Esophagus muscularis mucosa (tissue), 4 donors: ENCODE measurements at regions not wholly inside any gene's neighbourhood (a gene's known extent, or its start where the extent isn't known, plus 50 kb on each side); places are given as distances from the start of the nearest gene placed in this dataset.

Source experiments
- DNase-seq: peaks from one replicate; pipeline ENCODE4 v3.0.0-alpha.2; 2017; ENCODE audit errors: extremely low spot score
- H3K27ac ChIP-seq, 4 donors: fragments of 200-600 bp; sonication (generic); replicated peaks in 1 of 4; 1 replicate in 3 of 4; 2 replicates in 1 of 4; pipeline ENCODE4 v1.5.1; 2016 to 2019; ENCODE audit warnings: mild to moderate bottlenecking in 1 of 4
- H3K27me3 ChIP-seq, 4 donors: fragments of 200-600 bp; sonication (generic); one replicate each; pipeline versions ENCODE4 v1.5.1 to v1.6.0; 2016 to 2019
- H3K36me3 ChIP-seq, 4 donors: fragments of 200-600 bp; sonication (generic); one replicate each; pipeline ENCODE4 v1.5.1; 2016 to 2019
- H3K4me1 ChIP-seq, 4 donors: fragments of 200-600 bp; sonication (generic); one replicate each; pipeline ENCODE4 v1.5.1; 2016 to 2019
- H3K4me3 ChIP-seq, 4 donors: fragments of 200-600 bp; sonication (generic); 1 replicate in 2 of 4; 2 replicates in 2 of 4; pipeline ENCODE4 v1.5.1; 2016 to 2019; ENCODE audit warnings: mild to moderate bottlenecking in 4 of 4, moderate library complexity in 1 of 4
- H3K9me3 ChIP-seq, 4 donors: fragments of 200-600 bp; sonication (generic); 1 replicate in 3 of 4; 2 replicates in 1 of 4; pipeline ENCODE4 v1.5.1; 2016 to 2019
- CTCF ChIP-seq, 3 experiments: fragments of 200-600 bp in 2 of 3; fragments of 450-650 bp in 1 of 3; sonication (generic) in 2 of 3; IDR thresholded peaks; one replicate each; pipeline ENCODE4 v1.5.1; 2017 to 2019; ENCODE audit warnings: antibody characterized with exemption in 3 of 3, mild to moderate bottlenecking in 2 of 3, moderate library complexity in 1 of 3
- EP300 ChIP-seq: sonication (generic); formaldehyde crosslinking; IDR thresholded peaks from one replicate; pipeline ENCODE4 v1.6.1; 2017; ENCODE audit warnings: antibody characterized with exemption
- POLR2A ChIP-seq: fragments of 450-650 bp; IDR thresholded peaks from one replicate; pipeline ENCODE4 v1.6.1; 2017; ENCODE audit warnings: antibody characterized with exemption, moderate library complexity, mild to moderate bottlenecking, low read depth
- POLR2AphosphoS5 ChIP-seq, 2 donors: sonication (generic); formaldehyde crosslinking; IDR thresholded peaks; one replicate each; pipeline ENCODE4 v1.6.1; 2017; ENCODE audit warnings: antibody characterized with exemption in 2 of 2
- WGBS: methylation state at CpG from one replicate; pipeline ENCODE4 v1.1.5; 2018; 5-methylcytosine and 5-hydroxymethylcytosine counted together
- intact Hi-C: fragments of 100-400 bp; cut with DNase I; formaldehyde crosslinking; loops from one replicate; pipeline ENCODE4 v1.15.1; 2023

DNA sequence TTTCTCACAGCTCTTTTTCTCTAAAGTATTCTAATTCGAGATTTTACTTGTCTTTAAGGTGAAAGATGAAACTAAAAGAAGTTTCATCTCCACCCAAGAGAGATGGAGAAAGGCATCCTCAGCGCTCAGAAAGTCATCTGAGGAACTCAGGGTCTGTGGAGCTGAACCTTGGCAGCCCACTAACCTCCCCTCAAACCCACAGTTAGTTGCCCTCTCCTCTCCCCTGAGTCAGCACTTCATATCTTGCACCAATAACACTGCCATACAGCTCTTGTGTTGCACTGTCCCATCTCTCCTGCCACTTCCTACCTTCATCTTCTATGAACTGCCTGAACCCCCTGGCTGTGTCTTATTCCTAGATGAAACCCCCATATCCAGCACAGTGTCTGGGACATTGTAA lies 184.8 kb downstream of the RAB28 start:
- peaks cover 0 to 15% (median 12%) of the 10 kb centered on the region in 4 donors for H3K9me3 ChIP-seq
- H3K27me3 ChIP-seq, result no peaks in the 10 kb centered on the region
- WGBS, result 60% methylated on average over 2 of the region's 2 CpGs
- H3K36me3 ChIP-seq, result peaks cover 0 to 5% (median 0%) of the 10 kb centered on the region in 4 donors
- intact Hi-C loops, result no loop called here
- peaks cover 0 to 20% (median 8%) of the 10 kb centered on the region in 4 donors for H3K4me1 ChIP-seq
- no peak for TF ChIP-seq POLR2AphosphoS5 (IDR thresholded peaks at IDR 0.05)
- TF ChIP-seq CTCF (IDR thresholded peaks at IDR 0.05), result no peak
- TF ChIP-seq EP300, result no peak
- no peak for TF ChIP-seq POLR2A
- H3K27ac ChIP-seq, result peak overlapping the region; percentile 54 to 74 (median 68)
- no peak for DNase-seq
- peak overlapping the region in 3 of 4 donors; percentile 36 to 48 (median 37) for H3K4me3 ChIP-seq

GRCh38 chr4:13298655-13299054 lies 185.5 kb downstream of the RAB28 start:
- H3K27ac ChIP-seq, result peak overlapping the region; percentile 54 to 74 (median 68)

GRCh38 chr4:13296986-13297385 lies 187.2 kb downstream of the RAB28 start:
- no peak overlapping the region for H3K27ac ChIP-seq
- H3K4me3 ChIP-seq, result no peak overlapping the region
- peaks cover 0 to 5% (median 0%) of the 10 kb centered on the region in 4 donors for H3K36me3 ChIP-seq
- no peaks in the 10 kb centered on the region for H3K27me3 ChIP-seq
- intact Hi-C loops, result no loop called here
- H3K9me3 ChIP-seq, result peaks cover 0 to 15% (median 12%) of the 10 kb centered on the region in 4 donors
- 77% methylated on average over 1 of the region's 1 CpG for WGBS
- peaks cover 0 to 20% (median 11%) of the 10 kb centered on the region in 4 donors for H3K4me1 ChIP-seq
- TF ChIP-seq POLR2A (no peak), CTCF (IDR thresholded peaks at IDR 0.05) (no peak), EP300 (no peak), POLR2AphosphoS5 (IDR thresholded peaks at IDR 0.05) (no peak)
- DNase-seq, result no peak

More at GRCh38 chr4:13298655-13299054, 185.5 kb downstream of the RAB28 start:
- Histone ChIP-seq H3K27me3 (no peaks in the 10 kb centered on the region), H3K4me1 (peaks cover 0 to 20% (median 8%) of the 10 kb centered on the region in 4 donors), H3K9me3 (peaks cover 0 to 15% (median 12%) of the 10 kb centered on the region in 4 donors), H3K4me3 (peak overlapping the region; percentile 36 to 51 (median 42)), H3K36me3 (peaks cover 0 to 5% (median 0%) of the 10 kb centered on the region in 4 donors)
- DNase-seq, result peak; percentile 92
- TF ChIP-seq CTCF (IDR thresholded peaks at IDR 0.05) (peak in 2 of 3 experiments; percentile 10 to 21), POLR2A (no peak), EP300 (no peak), POLR2AphosphoS5 (IDR thresholded peaks at IDR 0.05) (peak; percentile 36 to 70)
- intact Hi-C loops, result no loop called here
- WGBS, result 50% methylated on average over 15 of the region's 15 CpGs

- Histone ChIP-seq H3K4me3 (no peak overlapping the region), H3K9me3 (peaks cover 0 to 12% (median 12%) of the 10 kb centered on the region in 4 donors), H3K4me1 (peaks cover 0 to 20% (median 11%) of the 10 kb centered on the region in 4 donors), H3K27ac (no peak overlapping the region), H3K27me3 (no peaks in the 10 kb centered on the region), H3K36me3 (peaks cover 0 to 5% (median 0%) of the 10 kb centered on the region in 4 donors)
- TF ChIP-seq CTCF (IDR thresholded peaks at IDR 0.05), result no peak
- TF ChIP-seq EP300, result no peak
- TF ChIP-seq POLR2A, result no peak
- TF ChIP-seq POLR2AphosphoS5 (IDR thresholded peaks at IDR 0.05), result no peak
- peak; percentile 68 for DNase-seq
- intact Hi-C loops, result no loop called here
- 65% methylated on average over 4 of the region's 5 CpGs for whole genome bisulfite sequencing
Measured at GRCh38 chr4:13294961-13295605, 189.1 kb downstream of the RAB28 start.
